ENCODE measurements at regions not wholly inside any gene's neighbourhood (a gene's known extent, or its start where the extent isn't known, plus 50 kb on each side); places are given as distances from the start of the nearest gene placed in this dataset.

GRCh38 chr18:41829647-41830516 is 125.2 kb upstream of the PIK3C3 start:
- DNase-seq (ENCODE audit: low read depth in 2 of 2) = no peak

- DNase-seq (ENCODE audit: low read depth in 2 of 2) = no peak
Observed at GRCh38 chr18:41828137-41828536, 126.9 kb upstream of the PIK3C3 start.

- DNase-seq (ENCODE audit: low read depth in 2 of 2) = no peak
Observed at GRCh38 chr18:41820784-41821183, 134.2 kb upstream of the PIK3C3 start.

- no peak for DNase-seq (ENCODE audit: low read depth in 2 of 2)
Observed at GRCh38 chr18:41818381-41819355, 136.4 kb upstream of the PIK3C3 start.

- DNase-seq (ENCODE audit: low read depth in 2 of 2) = no peak
Observed at GRCh38 chr18:41814651-41815050, 140.4 kb upstream of the PIK3C3 start.

GRCh38 chr18:41809652-41810051 is 145.4 kb upstream of the PIK3C3 start:
- no peak for DNase-seq (ENCODE audit: low read depth in 2 of 2)

- no peak for DNase-seq (ENCODE audit: low read depth in 2 of 2)
Observed at GRCh38 chr18:41805341-41805740, 149.7 kb upstream of the PIK3C3 start.

GRCh38 chr18:41798879-41799278 is 156.2 kb upstream of the PIK3C3 start:
- no peak for DNase-seq (ENCODE audit: low read depth in 2 of 2)

- DNase-seq (ENCODE audit: low read depth in 2 of 2) = no peak
Observed at GRCh38 chr18:41790687-41791086, 164.3 kb upstream of the PIK3C3 start.

- DNase-seq (ENCODE audit: low read depth in 2 of 2) = no peak
Observed at GRCh38 chr18:41789001-41789400, 166.0 kb upstream of the PIK3C3 start.

- DNase-seq (ENCODE audit: low read depth in 2 of 2) = no peak
Observed at GRCh38 chr18:41783879-41784278, 171.2 kb upstream of the PIK3C3 start.

GRCh38 chr18:41783065-41783818 is 171.8 kb upstream of the PIK3C3 start:
- no peak for DNase-seq (ENCODE audit: low read depth in 2 of 2)

- no peak for DNase-seq (ENCODE audit: low read depth in 2 of 2)
Observed at GRCh38 chr18:41771973-41772372, 183.1 kb upstream of the PIK3C3 start.

GRCh38 chr18:41769265-41769664 is 185.8 kb upstream of the PIK3C3 start:
- DNase-seq (ENCODE audit: low read depth in 2 of 2) = no peak

- DNase-seq (ENCODE audit: low read depth in 2 of 2) = no peak
Observed at GRCh38 chr18:41768467-41768866, 186.6 kb upstream of the PIK3C3 start.

GRCh38 chr18:41767960-41768359 is 187.1 kb upstream of the PIK3C3 start:
- no peak for DNase-seq (ENCODE audit: low read depth in 2 of 2)

GRCh38 chr18:41765460-41765859 is 189.6 kb upstream of the PIK3C3 start:
- no peak for DNase-seq (ENCODE audit: low read depth in 2 of 2)

- no peak for DNase-seq (ENCODE audit: low read depth in 2 of 2)
Observed at GRCh38 chr18:41763361-41763760, 191.7 kb upstream of the PIK3C3 start.

- no peak for DNase-seq (ENCODE audit: low read depth in 2 of 2)
Observed at GRCh38 chr18:41761333-41762018, 193.6 kb upstream of the PIK3C3 start.

GRCh38 chr18:41758534-41758933 is 196.5 kb upstream of the PIK3C3 start:
- DNase-seq (ENCODE audit: low read depth in 2 of 2) = no peak

GRCh38 chr18:41756141-41756540 is 198.9 kb upstream of the PIK3C3 start:
- no peak for DNase-seq (ENCODE audit: low read depth in 2 of 2)

Measured in stimulated activated CD4-positive, alpha-beta T cell treated with anti-CD3 and anti-CD28 coated beads, Interleukin-1b, Interleukin-23, amount 100 ng/mL, for 1 hour (primary cell).